ENCODE measurements at regions not wholly inside any gene's neighbourhood (a gene's known extent, or its start where the extent isn't known, plus 50 kb on each side); places are given as distances from the start of the nearest gene placed in this dataset.

DNA sequence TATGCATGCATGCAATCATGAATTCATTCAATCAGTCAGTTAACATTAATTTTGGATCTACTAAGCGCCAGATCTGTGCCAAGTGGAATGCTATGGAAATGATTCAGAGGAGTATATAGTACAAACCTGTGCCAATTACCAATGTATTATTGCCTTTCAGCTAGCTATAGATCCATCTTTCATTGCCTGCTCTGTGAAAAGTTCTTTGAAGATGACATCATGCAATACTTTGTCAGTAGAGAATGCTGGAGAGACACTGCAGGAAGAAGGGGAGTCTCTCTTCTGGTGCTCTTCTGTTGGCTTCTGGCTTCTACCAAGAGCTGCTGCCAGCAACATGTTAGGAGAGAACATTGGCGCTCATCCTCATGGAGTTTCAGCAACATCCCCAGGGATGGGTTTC is 81.0 kb upstream of the LMCD1 start:
- TF ChIP-seq EZH2 (IDR thresholded peaks at IDR 0.05; ENCODE audit: borderline replicate concordance, low read length) = no peak
- TF ChIP-seq, protein P1, sequence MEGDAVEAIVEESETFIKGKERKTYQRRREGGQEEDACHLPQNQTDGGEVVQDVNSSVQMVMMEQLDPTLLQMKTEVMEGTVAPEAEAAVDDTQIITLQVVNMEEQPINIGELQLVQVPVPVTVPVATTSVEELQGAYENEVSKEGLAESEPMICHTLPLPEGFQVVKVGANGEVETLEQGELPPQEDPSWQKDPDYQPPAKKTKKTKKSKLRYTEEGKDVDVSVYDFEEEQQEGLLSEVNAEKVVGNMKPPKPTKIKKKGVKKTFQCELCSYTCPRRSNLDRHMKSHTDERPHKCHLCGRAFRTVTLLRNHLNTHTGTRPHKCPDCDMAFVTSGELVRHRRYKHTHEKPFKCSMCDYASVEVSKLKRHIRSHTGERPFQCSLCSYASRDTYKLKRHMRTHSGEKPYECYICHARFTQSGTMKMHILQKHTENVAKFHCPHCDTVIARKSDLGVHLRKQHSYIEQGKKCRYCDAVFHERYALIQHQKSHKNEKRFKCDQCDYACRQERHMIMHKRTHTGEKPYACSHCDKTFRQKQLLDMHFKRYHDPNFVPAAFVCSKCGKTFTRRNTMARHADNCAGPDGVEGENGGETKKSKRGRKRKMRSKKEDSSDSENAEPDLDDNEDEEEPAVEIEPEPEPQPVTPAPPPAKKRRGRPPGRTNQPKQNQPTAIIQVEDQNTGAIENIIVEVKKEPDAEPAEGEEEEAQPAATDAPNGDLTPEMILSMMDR (IDR thresholded peaks at IDR 0.05; ENCODE audit: low read length) = no peak
- Histone ChIP-seq H3K9me2 (ENCODE audit: low read depth, low read length) (no peaks in the 10 kb centered on the region), H3K4me3 (ENCODE audit: low read depth, low read length, poor library complexity, severe bottlenecking) (no peak overlapping the region), H3K4me2 (ENCODE audit: low read length) (no peak overlapping the region), H3K79me2 (ENCODE audit: insufficient read depth, low read length) (no peaks in the 10 kb centered on the region), H3K36me3 (ENCODE audit: insufficient read depth, low read length) (no peaks in the 10 kb centered on the region), H4K20me1 (ENCODE audit: insufficient read depth, low read length) (no peaks in the 10 kb centered on the region), H3K27me3 (ENCODE audit: insufficient read depth, low read length) (no peaks in the 10 kb centered on the region; the same call in 1 of the 2 replicates), H3K9me3 (ENCODE audit: low read length) (no peaks in the 10 kb centered on the region), H3K27ac (ENCODE audit: low read depth, low read length, poor library complexity, severe bottlenecking) (no peak overlapping the region), H3F3A (ENCODE audit: insufficient read depth, low read length) (no peaks in the 10 kb centered on the region), H3K4me1 (ENCODE audit: insufficient read depth, low read length, severe bottlenecking) (no peaks in the 10 kb centered on the region), H2AFZ (ENCODE audit: low read length) (no peak overlapping the region), H3K9ac (ENCODE audit: low read length) (no peak overlapping the region)

DNA sequence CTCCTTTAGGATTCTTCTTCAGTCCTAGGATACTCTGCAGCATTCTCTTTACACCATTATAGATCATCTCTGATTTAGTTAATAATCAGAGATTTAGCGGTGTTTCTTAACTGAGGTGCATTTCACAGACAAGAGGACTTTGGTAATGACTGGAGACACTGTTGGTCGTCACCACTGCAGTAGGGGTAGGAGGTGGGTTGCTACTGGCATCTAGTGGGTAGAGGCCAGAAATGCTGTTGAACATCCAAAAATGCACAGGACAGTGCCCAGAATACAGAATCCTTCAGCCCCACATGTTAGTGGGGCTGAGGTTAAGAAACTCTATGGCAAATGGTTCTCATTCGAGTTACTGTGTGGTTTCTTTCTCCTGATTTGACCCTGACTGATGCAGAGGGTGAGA is 80.4 kb upstream of the LMCD1 start:
- H3K9me3 ChIP-seq (ENCODE audit: low read length) = no peaks in the 10 kb centered on the region
- TF ChIP-seq, protein P1 (IDR thresholded peaks at IDR 0.05; ENCODE audit: low read length) = peak; percentile 30; the same call in 1 of the 2 replicates
- no peak for TF ChIP-seq EZH2 (IDR thresholded peaks at IDR 0.05; ENCODE audit: borderline replicate concordance, low read length)
- H3K9me2 ChIP-seq (ENCODE audit: low read depth, low read length) = no peaks in the 10 kb centered on the region
- no peak overlapping the region for H3K9ac ChIP-seq (ENCODE audit: low read length)
- H3K36me3 ChIP-seq (ENCODE audit: insufficient read depth, low read length) = no peaks in the 10 kb centered on the region
- H3F3A ChIP-seq (ENCODE audit: insufficient read depth, low read length) = no peaks in the 10 kb centered on the region
- no peaks in the 10 kb centered on the region for H3K79me2 ChIP-seq (ENCODE audit: insufficient read depth, low read length)
- H3K4me2 ChIP-seq (ENCODE audit: low read length) = no peak overlapping the region
- H4K20me1 ChIP-seq (ENCODE audit: insufficient read depth, low read length) = no peaks in the 10 kb centered on the region
- no peak overlapping the region for H3K4me3 ChIP-seq (ENCODE audit: low read depth, low read length, poor library complexity, severe bottlenecking)
- no peak overlapping the region for H2AFZ ChIP-seq (ENCODE audit: low read length)
- H3K27me3 ChIP-seq (ENCODE audit: insufficient read depth, low read length) = no peaks in the 10 kb centered on the region; the same call in 1 of the 2 replicates
- H3K4me1 ChIP-seq (ENCODE audit: insufficient read depth, low read length, severe bottlenecking) = no peaks in the 10 kb centered on the region
- H3K27ac ChIP-seq (ENCODE audit: low read depth, low read length, poor library complexity, severe bottlenecking) = no peak overlapping the region

DNA sequence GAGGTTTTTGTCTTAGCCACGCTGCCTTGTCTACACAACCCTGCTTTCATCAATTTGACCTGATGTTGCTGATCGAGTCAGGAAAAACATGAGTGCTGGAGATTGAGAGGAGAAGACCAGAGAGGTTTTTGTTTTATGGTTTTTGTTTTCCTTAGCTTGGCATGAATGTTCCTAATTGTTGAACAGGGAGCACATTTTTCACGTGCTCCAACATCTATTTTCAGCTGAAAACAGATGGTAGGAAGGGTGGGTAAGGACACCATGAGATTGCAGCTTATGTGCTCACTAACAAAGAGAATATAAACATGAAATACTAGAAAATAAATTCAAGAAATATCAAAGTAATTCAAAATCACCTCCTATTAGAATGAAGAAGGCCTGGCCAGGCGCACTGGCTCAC is 79.9 kb upstream of the LMCD1 start:
- H3K36me3 ChIP-seq (ENCODE audit: insufficient read depth, low read length) = no peaks in the 10 kb centered on the region
- no peaks in the 10 kb centered on the region for H3K4me1 ChIP-seq (ENCODE audit: insufficient read depth, low read length, severe bottlenecking)
- TF ChIP-seq, protein P1 (IDR thresholded peaks at IDR 0.05; ENCODE audit: low read length) = no peak
- no peak for TF ChIP-seq EZH2 (IDR thresholded peaks at IDR 0.05; ENCODE audit: borderline replicate concordance, low read length)
- no peaks in the 10 kb centered on the region for H3F3A ChIP-seq (ENCODE audit: insufficient read depth, low read length)
- no peak overlapping the region for H3K4me2 ChIP-seq (ENCODE audit: low read length)
- no peaks in the 10 kb centered on the region for H4K20me1 ChIP-seq (ENCODE audit: insufficient read depth, low read length)
- H3K9me2 ChIP-seq (ENCODE audit: low read depth, low read length) = no peaks in the 10 kb centered on the region
- H2AFZ ChIP-seq (ENCODE audit: low read length) = no peak overlapping the region
- no peak overlapping the region for H3K4me3 ChIP-seq (ENCODE audit: low read depth, low read length, poor library complexity, severe bottlenecking)
- no peaks in the 10 kb centered on the region; the same call in 1 of the 2 replicates for H3K27me3 ChIP-seq (ENCODE audit: insufficient read depth, low read length)
- no peak overlapping the region for H3K27ac ChIP-seq (ENCODE audit: low read depth, low read length, poor library complexity, severe bottlenecking)
- no peaks in the 10 kb centered on the region for H3K79me2 ChIP-seq (ENCODE audit: insufficient read depth, low read length)
- no peaks in the 10 kb centered on the region for H3K9me3 ChIP-seq (ENCODE audit: low read length)
- H3K9ac ChIP-seq (ENCODE audit: low read length) = no peak overlapping the region

All from OCI-LY1 (cell line).